GM21367 (cell line): ENCODE measurements at regions not wholly inside any gene's neighbourhood (a gene's known extent, or its start where the extent isn't known, plus 50 kb on each side); places are given as distances from the start of the nearest gene placed in this dataset.

Experiments used
- ATAC-seq: cut with Tn5 transposase; IDR thresholded peaks from one replicate; pipeline ENCODE4 v1.9.1; 2021; ENCODE audit not compliant: unreplicated experiment

- no peak for ATAC-seq
Observed at GRCh38 chr6:156167016-156167624, 610.1 kb upstream of the ARID1B start.

- no peak for ATAC-seq
Observed at GRCh38 chr6:156166093-156166492, 611.1 kb upstream of the ARID1B start.

- ATAC-seq: no peak
Observed at GRCh38 chr6:156164701-156165452, 612.3 kb upstream of the ARID1B start.

- ATAC-seq: no peak
Observed at GRCh38 chr6:156163311-156163710, 613.9 kb upstream of the ARID1B start.

- ATAC-seq: no peak
Observed at GRCh38 chr6:156161471-156161870, 615.7 kb upstream of the ARID1B start.

GRCh38 chr6:156160795-156161165 lies 616.4 kb upstream of the ARID1B start:
- ATAC-seq: no peak

- ATAC-seq: no peak
Observed at GRCh38 chr6:156160007-156160794, 617.0 kb upstream of the ARID1B start.

GRCh38 chr6:156154896-156155295 lies 622.3 kb upstream of the ARID1B start:
- no peak for ATAC-seq

GRCh38 chr6:156150391-156150790 lies 626.8 kb upstream of the ARID1B start:
- ATAC-seq: no peak

GRCh38 chr6:156146891-156147290 lies 630.3 kb upstream of the ARID1B start:
- no peak for ATAC-seq

GRCh38 chr6:156131221-156131903 lies 645.8 kb upstream of the ARID1B start:
- peak; percentile 93 for ATAC-seq

- ATAC-seq: no peak
Observed at GRCh38 chr6:156126535-156126934, 650.6 kb upstream of the ARID1B start.

- no peak for ATAC-seq
Observed at GRCh38 chr6:156125844-156126243, 651.3 kb upstream of the ARID1B start.

- ATAC-seq: no peak
Observed at GRCh38 chr6:156123731-156124130, 653.4 kb upstream of the ARID1B start.

GRCh38 chr6:156121973-156122372 lies 655.2 kb upstream of the ARID1B start:
- ATAC-seq: no peak

- ATAC-seq: no peak
Observed at GRCh38 chr6:156114541-156114940, 658.9 kb upstream of the NOX3 start.

GRCh38 chr6:156113631-156114030 lies 658.0 kb upstream of the NOX3 start:
- no peak for ATAC-seq

GRCh38 chr6:156111913-156112312 lies 656.3 kb upstream of the NOX3 start:
- no peak for ATAC-seq

- ATAC-seq: no peak
Observed at GRCh38 chr6:156110249-156110648, 654.6 kb upstream of the NOX3 start.

GRCh38 chr6:156109713-156110112 lies 654.1 kb upstream of the NOX3 start:
- ATAC-seq: no peak

GRCh38 chr6:156107624-156108101 lies 652.0 kb upstream of the NOX3 start:
- no peak for ATAC-seq
